Skeletal muscle tissue (tissue), 3 donors: ENCODE measurements at regions not wholly inside any gene's neighbourhood (a gene's known extent, or its start where the extent isn't known, plus 50 kb on each side); places are given as distances from the start of the nearest gene placed in this dataset.

Experiments used
- H3K27ac ChIP-seq: one replicate; pipeline ENCODE4 v1.7.0; 2013; ENCODE audit warnings: mild to moderate bottlenecking, low read depth, low read length, inconsistent platforms
- H3K27me3 ChIP-seq, 3 donors: one replicate each; pipeline ENCODE4 v1.7.0; 2013; ENCODE audit warnings: low read length in 3 of 3; ENCODE audit not compliant: control insufficient read depth in 3 of 3, insufficient read depth in 3 of 3
- H3K36me3 ChIP-seq, 3 donors: one replicate each; pipeline ENCODE4 v1.7.0; 2013; ENCODE audit warnings: low read length in 3 of 3; ENCODE audit not compliant: control insufficient read depth in 3 of 3, insufficient read depth in 3 of 3
- H3K4me1 ChIP-seq, 3 donors: one replicate each; pipeline ENCODE4 v1.7.0; 2013; ENCODE audit warnings: low read length in 3 of 3, mild to moderate bottlenecking in 3 of 3; ENCODE audit not compliant: control insufficient read depth in 3 of 3, insufficient read depth in 3 of 3
- H3K4me3 ChIP-seq, 3 donors: one replicate each; pipeline ENCODE4 v1.7.0; 2013; ENCODE audit warnings: low read length in 3 of 3
- H3K9ac ChIP-seq, 3 donors: one replicate each; pipeline ENCODE4 v1.7.0; 2013; ENCODE audit warnings: low read length in 3 of 3, mild to moderate bottlenecking in 3 of 3, moderate library complexity in 2 of 3, low read depth in 1 of 3
- H3K9me3 ChIP-seq, 3 donors: one replicate each; pipeline ENCODE4 v1.7.0; 2013; ENCODE audit warnings: low read length in 3 of 3; ENCODE audit not compliant: control insufficient read depth in 3 of 3
- donor health status: Osteomylitis.

- H3K27ac ChIP-seq = no peak overlapping the region
- H3K9ac ChIP-seq = no peak overlapping the region
- no peak overlapping the region for H3K4me3 ChIP-seq
- H3K4me1 ChIP-seq = peaks cover 0 to 4% (median 3%) of the 10 kb centered on the region in 3 donors
- H3K9me3 ChIP-seq = no peaks in the 10 kb centered on the region
- H3K36me3 ChIP-seq = no peaks in the 10 kb centered on the region
- no peaks in the 10 kb centered on the region for H3K27me3 ChIP-seq
Measured at GRCh38 chr13:59354665-59355369, 808.9 kb downstream of the DIAPH3 start.

DNA sequence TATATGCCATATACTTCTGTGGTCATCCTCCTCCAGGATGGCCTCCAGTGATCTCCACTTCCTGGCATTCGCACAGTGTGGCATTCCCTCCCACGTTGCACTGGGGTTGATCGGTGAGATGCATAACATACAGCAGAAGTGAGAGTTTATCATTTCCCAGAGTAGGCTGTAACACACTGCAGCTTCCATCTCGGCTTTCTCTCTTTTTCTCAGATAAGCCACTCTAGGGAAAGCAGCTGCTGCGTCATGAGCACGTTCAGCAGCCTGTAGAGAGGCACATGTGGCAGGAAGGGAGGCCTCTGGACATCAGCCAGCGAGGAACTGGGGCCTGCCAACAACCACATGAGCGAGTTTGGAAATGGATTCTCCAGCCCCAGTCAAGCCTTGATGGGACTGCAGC lies 807.1 kb downstream of the DIAPH3 start:
- H3K27me3 ChIP-seq = no peaks in the 10 kb centered on the region
- peak overlapping the region in 2 of 3 donors; percentile 27 to 30 for H3K4me3 ChIP-seq
- no peaks in the 10 kb centered on the region for H3K36me3 ChIP-seq
- no peak overlapping the region for H3K9ac ChIP-seq
- H3K9me3 ChIP-seq = no peaks in the 10 kb centered on the region
- H3K27ac ChIP-seq = no peak overlapping the region
- H3K4me1 ChIP-seq = peaks cover 0 to 4% (median 3%) of the 10 kb centered on the region in 3 donors

DNA sequence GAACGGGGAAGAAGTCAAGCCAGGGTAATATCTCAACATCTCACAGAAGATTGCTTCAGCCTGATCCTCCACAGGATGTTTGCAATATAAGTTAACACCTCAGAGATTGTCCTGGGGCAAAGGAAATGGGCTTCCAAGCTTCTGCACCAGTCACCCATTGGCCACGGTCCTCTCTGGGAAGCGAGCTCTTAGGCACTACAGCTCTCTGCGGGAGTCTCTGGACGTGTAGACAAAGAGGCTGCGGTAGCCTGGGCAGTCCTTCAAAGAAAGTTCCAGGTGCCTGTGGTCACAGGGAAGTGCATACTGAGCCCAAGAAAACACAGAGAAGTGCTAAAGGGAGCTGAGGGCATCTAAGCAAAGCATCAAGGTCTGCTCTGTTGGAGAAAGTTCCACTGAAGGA lies 805.7 kb downstream of the DIAPH3 start:
- Histone ChIP-seq H3K27ac (no peak overlapping the region), H3K9me3 (no peaks in the 10 kb centered on the region), H3K4me3 (no peak overlapping the region), H3K36me3 (no peaks in the 10 kb centered on the region), H3K4me1 (peaks cover 0 to 4% (median 3%) of the 10 kb centered on the region in 3 donors), H3K27me3 (no peaks in the 10 kb centered on the region), H3K9ac (no peak overlapping the region)

- Histone ChIP-seq H3K4me3 (no peak overlapping the region), H3K4me1 (peaks cover 0 to 4% (median 3%) of the 10 kb centered on the region in 3 donors), H3K27me3 (no peaks in the 10 kb centered on the region), H3K27ac (peak overlapping the region; percentile 18), H3K9ac (no peak overlapping the region), H3K36me3 (no peaks in the 10 kb centered on the region), H3K9me3 (no peaks in the 10 kb centered on the region)
Measured at GRCh38 chr13:59360108-59360507, 803.6 kb downstream of the DIAPH3 start.

GRCh38 chr13:59360916-59361315 lies 802.8 kb downstream of the DIAPH3 start:
- H3K27ac ChIP-seq = no peak overlapping the region
- H3K4me1 ChIP-seq = peaks cover 0 to 4% (median 3%) of the 10 kb centered on the region in 3 donors
- no peaks in the 10 kb centered on the region for H3K9me3 ChIP-seq

DNA sequence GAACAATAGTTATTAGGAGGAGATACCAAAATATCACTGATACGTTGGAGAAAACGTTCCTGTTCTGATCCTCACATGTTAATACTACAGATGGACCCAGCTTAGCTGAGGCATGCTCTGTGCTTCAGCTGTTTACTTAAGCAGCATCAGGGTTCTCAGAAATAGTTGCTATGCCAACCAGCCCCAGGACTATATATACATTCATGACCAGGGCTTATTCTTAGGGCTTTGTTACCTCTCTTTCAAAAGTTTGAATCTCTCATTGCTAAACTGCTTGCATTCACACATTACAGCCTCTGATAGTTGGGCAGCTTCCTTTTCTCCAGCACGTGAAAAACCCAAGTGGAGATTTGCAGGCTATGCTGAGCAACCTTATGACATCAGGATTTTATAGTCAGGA lies 800.4 kb downstream of the DIAPH3 start:
- H3K27ac ChIP-seq = no peak overlapping the region
- no peak overlapping the region for H3K9ac ChIP-seq
- H3K36me3 ChIP-seq = no peaks in the 10 kb centered on the region

More at GRCh38 chr13:59360916-59361315, 802.8 kb downstream of the DIAPH3 start:
- Histone ChIP-seq H3K36me3 (no peaks in the 10 kb centered on the region), H3K9ac (no peak overlapping the region), H3K4me3 (no peak overlapping the region), H3K27me3 (no peaks in the 10 kb centered on the region)

DNA sequence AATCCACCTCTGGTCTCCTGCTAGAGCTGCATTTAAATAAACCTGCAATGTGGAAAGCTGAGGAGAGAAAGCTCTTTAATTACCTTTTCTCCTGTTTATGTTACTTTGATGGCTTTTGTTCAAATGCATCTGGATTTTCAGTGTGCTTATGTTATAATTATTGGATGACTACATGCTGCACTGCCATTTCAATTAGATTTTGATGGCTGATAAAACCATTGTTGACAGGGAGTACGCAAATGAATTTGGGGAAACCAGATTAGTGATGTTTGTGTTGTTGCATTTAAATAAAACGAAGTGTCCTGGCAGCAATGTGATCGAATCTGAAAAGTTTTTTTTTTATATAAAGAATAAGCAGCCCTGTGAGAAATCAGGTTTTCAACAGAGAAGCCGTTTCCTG lies 799.8 kb downstream of the DIAPH3 start:
- Histone ChIP-seq H3K27ac (no peak overlapping the region), H3K4me3 (no peak overlapping the region), H3K36me3 (no peaks in the 10 kb centered on the region), H3K27me3 (no peaks in the 10 kb centered on the region), H3K9ac (no peak overlapping the region), H3K4me1 (no peaks in the 10 kb centered on the region), H3K9me3 (no peaks in the 10 kb centered on the region)

More for the DNA sequence above, 800.4 kb downstream of the DIAPH3 start:
- no peaks in the 10 kb centered on the region for H3K9me3 ChIP-seq
- no peaks in the 10 kb centered on the region for H3K27me3 ChIP-seq
- no peaks in the 10 kb centered on the region for H3K4me1 ChIP-seq
- H3K4me3 ChIP-seq = no peak overlapping the region

DNA sequence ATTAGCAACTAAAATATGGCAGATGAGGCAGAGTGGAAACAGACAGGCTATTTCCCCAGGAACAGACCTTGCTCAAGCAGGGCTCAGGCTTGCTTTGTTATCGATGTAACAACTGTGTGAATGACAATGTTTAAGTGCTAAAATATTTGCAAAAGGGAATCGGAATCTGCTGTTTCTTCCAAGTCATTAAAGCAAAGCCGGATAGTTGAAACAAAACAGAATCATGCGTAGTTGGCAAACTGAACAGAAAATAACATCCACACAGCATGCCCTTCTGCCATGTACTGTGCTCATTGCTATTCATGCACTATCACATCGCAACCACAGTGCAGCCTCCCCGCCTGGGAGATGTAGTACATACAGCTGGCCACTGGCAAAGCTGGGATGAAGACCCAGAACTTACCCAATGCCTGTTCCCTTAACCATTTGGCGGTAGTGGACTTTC lies 799.1 kb downstream of the DIAPH3 start:
- Histone ChIP-seq H3K9me3 (no peaks in the 10 kb centered on the region), H3K27me3 (no peaks in the 10 kb centered on the region), H3K9ac (no peak overlapping the region), H3K36me3 (no peaks in the 10 kb centered on the region), H3K4me1 (no peaks in the 10 kb centered on the region), H3K27ac (no peak overlapping the region), H3K4me3 (no peak overlapping the region)

GRCh38 chr13:59367467-59367866 lies 796.3 kb downstream of the DIAPH3 start:
- Histone ChIP-seq H3K9me3 (no peaks in the 10 kb centered on the region), H3K27me3 (no peaks in the 10 kb centered on the region), H3K36me3 (no peaks in the 10 kb centered on the region), H3K9ac (no peak overlapping the region), H3K4me1 (no peaks in the 10 kb centered on the region), H3K27ac (no peak overlapping the region), H3K4me3 (no peak overlapping the region)

DNA sequence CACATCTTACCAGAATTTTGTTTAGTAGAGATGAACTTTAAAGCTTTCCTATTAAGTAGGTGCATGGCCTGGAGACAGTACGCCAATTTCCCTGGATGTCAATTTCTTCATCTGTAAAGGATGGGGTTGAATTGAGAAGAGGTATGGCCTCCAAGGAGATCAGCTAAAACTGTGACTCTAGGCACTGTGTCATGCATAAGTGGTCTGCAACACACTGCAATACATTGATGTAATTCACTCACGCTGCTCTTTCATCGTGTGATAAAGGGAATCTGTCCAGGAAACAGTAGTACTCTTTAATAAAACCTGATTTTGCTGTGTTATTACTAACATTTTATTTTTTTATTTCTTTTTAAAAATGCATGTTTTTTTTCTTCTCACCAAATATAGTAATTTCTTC lies 795.8 kb downstream of the DIAPH3 start:
- Histone ChIP-seq H3K4me1 (no peaks in the 10 kb centered on the region), H3K36me3 (no peaks in the 10 kb centered on the region), H3K27me3 (no peaks in the 10 kb centered on the region), H3K4me3 (no peak overlapping the region), H3K9me3 (no peaks in the 10 kb centered on the region), H3K9ac (no peak overlapping the region), H3K27ac (no peak overlapping the region)
